ENCODE measurements at regions not wholly inside any gene's neighbourhood (a gene's known extent, or its start where the extent isn't known, plus 50 kb on each side); places are given as distances from the start of the nearest gene placed in this dataset.

GRCh38 chr9:85377731-85378289 is 363.9 kb downstream of the AGTPBP1 start:
- Histone ChIP-seq H3K4me1 (ENCODE audit: control insufficient read depth in 2 of 2, insufficient read depth in 2 of 2, low read length in 1 of 2) (no peaks in the 10 kb centered on the region), H3K4me3 (ENCODE audit: low read depth in 1 of 2, low read length in 2 of 2) (no peak overlapping the region), H3K27me3 (ENCODE audit: control insufficient read depth in 1 of 2, insufficient read depth in 2 of 2, low read length in 2 of 2) (peaks cover 0 to 3% of the 10 kb centered on the region in 2 donors), H3K27ac (ENCODE audit: low read depth in 2 of 2, low read length in 1 of 2) (no peak overlapping the region), H3K9me3 (ENCODE audit: control insufficient read depth in 2 of 2, insufficient read depth in 1 of 2, low read depth in 1 of 2, low read length in 1 of 2) (no peaks in the 10 kb centered on the region), H3K36me3 (ENCODE audit: control insufficient read depth in 2 of 2, insufficient read depth in 2 of 2, low read length in 1 of 2) (no peaks in the 10 kb centered on the region)
- 53 to 59% methylated on average over 2 of the region's 2 CpGs for WGBS, 2 donors

DNA sequence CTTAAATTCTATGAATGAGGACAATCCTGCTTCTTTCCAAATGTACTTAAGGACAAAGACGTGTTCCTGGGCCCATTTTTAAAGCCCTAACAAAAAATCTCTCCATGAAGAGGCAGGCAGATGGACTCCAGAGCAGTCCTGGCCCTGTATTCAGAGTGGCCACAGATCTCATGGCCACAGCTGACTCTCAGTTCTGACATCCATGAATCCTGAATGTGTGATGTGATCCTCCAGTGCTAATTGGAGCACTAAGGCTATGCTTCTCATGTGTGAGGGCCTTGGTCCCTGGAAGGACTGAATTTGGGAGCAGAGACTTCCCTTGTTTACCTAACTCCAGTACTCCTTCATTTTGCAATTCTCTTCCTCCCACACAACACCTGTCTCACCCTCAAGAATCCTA is 373.0 kb downstream of the AGTPBP1 start:
- no peak overlapping the region for H3K4me3 ChIP-seq (ENCODE audit: low read depth in 1 of 2, low read length in 2 of 2)
- 73 to 85% methylated on average over 1 of the region's 1 CpG for WGBS, 2 donors
- H3K27ac ChIP-seq (ENCODE audit: low read depth in 2 of 2, low read length in 1 of 2) = no peak overlapping the region
- no peaks in the 10 kb centered on the region for H3K4me1 ChIP-seq (ENCODE audit: control insufficient read depth in 2 of 2, insufficient read depth in 2 of 2, low read length in 1 of 2)
- H3K9me3 ChIP-seq (ENCODE audit: control insufficient read depth in 2 of 2, insufficient read depth in 1 of 2, low read depth in 1 of 2, low read length in 1 of 2) = no peaks in the 10 kb centered on the region
- H3K27me3 ChIP-seq (ENCODE audit: control insufficient read depth in 1 of 2, insufficient read depth in 2 of 2, low read length in 2 of 2) = no peaks in the 10 kb centered on the region
- no peaks in the 10 kb centered on the region for H3K36me3 ChIP-seq (ENCODE audit: control insufficient read depth in 2 of 2, insufficient read depth in 2 of 2, low read length in 1 of 2)

GRCh38 chr9:85359161-85359560 is 382.6 kb downstream of the AGTPBP1 start:
- WGBS, 2 donors = 86 to 91% methylated on average over 5 of the region's 5 CpGs
- no peaks in the 10 kb centered on the region for H3K27me3 ChIP-seq (ENCODE audit: control insufficient read depth in 1 of 2, insufficient read depth in 2 of 2, low read length in 2 of 2)
- peaks cover 4% of the 10 kb centered on the region in 2 donors for H3K9me3 ChIP-seq (ENCODE audit: control insufficient read depth in 2 of 2, insufficient read depth in 1 of 2, low read depth in 1 of 2, low read length in 1 of 2)
- H3K27ac ChIP-seq (ENCODE audit: low read depth in 2 of 2, low read length in 1 of 2) = no peak overlapping the region
- no peaks in the 10 kb centered on the region for H3K36me3 ChIP-seq (ENCODE audit: control insufficient read depth in 2 of 2, insufficient read depth in 2 of 2, low read length in 1 of 2)
- H3K4me1 ChIP-seq (ENCODE audit: control insufficient read depth in 2 of 2, insufficient read depth in 2 of 2, low read length in 1 of 2) = no peaks in the 10 kb centered on the region
- H3K4me3 ChIP-seq (ENCODE audit: low read depth in 1 of 2, low read length in 2 of 2) = no peak overlapping the region

DNA sequence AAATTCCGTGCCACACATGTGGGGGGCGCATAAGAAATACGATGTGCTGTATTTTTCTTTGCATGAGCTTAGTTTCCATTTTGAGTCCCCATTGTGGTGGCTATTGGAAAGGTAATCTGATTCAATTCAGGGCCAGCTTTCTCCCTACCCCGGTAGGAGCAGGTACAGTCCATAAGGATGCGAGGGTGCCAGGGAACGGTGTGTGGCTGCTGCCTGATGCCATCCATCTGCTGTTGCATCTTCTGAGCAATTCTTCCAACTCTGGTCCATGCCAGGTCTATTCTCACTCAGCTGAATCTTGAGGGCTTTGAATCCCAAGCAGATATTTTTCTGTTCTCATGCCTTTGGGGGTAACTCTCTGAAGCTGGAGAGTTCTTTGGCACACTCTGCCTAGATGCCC is 392.7 kb downstream of the AGTPBP1 start:
- no peaks in the 10 kb centered on the region for H3K27me3 ChIP-seq (ENCODE audit: control insufficient read depth in 1 of 2, insufficient read depth in 2 of 2, low read length in 2 of 2)
- H3K9me3 ChIP-seq (ENCODE audit: control insufficient read depth in 2 of 2, insufficient read depth in 1 of 2, low read depth in 1 of 2, low read length in 1 of 2) = no peaks in the 10 kb centered on the region
- no peaks in the 10 kb centered on the region for H3K36me3 ChIP-seq (ENCODE audit: control insufficient read depth in 2 of 2, insufficient read depth in 2 of 2, low read length in 1 of 2)
- H3K4me3 ChIP-seq (ENCODE audit: low read depth in 1 of 2, low read length in 2 of 2) = no peak overlapping the region
- H3K27ac ChIP-seq (ENCODE audit: low read depth in 2 of 2, low read length in 1 of 2) = no peak overlapping the region
- 87 to 95% methylated on average over 6 of the region's 6 CpGs for WGBS, 2 donors
- H3K4me1 ChIP-seq (ENCODE audit: control insufficient read depth in 2 of 2, insufficient read depth in 2 of 2, low read length in 1 of 2) = no peaks in the 10 kb centered on the region

DNA sequence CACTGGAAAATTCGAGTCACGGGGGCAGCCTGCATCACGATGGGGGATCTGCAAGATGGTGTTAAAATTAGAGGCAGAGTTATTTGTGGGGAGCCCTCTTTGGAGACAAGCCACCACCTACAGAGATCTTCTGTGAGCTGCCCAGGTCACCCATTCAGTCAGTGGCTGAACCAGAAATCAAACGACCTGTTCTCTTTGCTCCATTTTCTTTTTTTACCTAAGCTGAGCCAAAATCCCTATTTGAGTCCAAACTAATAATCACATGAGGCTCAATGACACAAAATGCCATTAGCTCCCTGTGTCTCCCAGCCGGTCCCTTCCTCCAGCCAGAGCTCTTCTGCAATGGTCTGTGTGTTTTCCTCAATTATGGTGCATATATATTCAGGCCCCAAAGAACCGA is 394.2 kb downstream of the AGTPBP1 start:
- Histone ChIP-seq H3K27ac (ENCODE audit: low read depth in 2 of 2, low read length in 1 of 2) (no peak overlapping the region), H3K4me1 (ENCODE audit: control insufficient read depth in 2 of 2, insufficient read depth in 2 of 2, low read length in 1 of 2) (no peaks in the 10 kb centered on the region), H3K4me3 (ENCODE audit: low read depth in 1 of 2, low read length in 2 of 2) (no peak overlapping the region), H3K9me3 (ENCODE audit: control insufficient read depth in 2 of 2, insufficient read depth in 1 of 2, low read depth in 1 of 2, low read length in 1 of 2) (no peaks in the 10 kb centered on the region), H3K27me3 (ENCODE audit: control insufficient read depth in 1 of 2, insufficient read depth in 2 of 2, low read length in 2 of 2) (no peaks in the 10 kb centered on the region), H3K36me3 (ENCODE audit: control insufficient read depth in 2 of 2, insufficient read depth in 2 of 2, low read length in 1 of 2) (no peaks in the 10 kb centered on the region)
- 78 to 87% methylated on average over 6 of the region's 6 CpGs for WGBS, 2 donors

DNA sequence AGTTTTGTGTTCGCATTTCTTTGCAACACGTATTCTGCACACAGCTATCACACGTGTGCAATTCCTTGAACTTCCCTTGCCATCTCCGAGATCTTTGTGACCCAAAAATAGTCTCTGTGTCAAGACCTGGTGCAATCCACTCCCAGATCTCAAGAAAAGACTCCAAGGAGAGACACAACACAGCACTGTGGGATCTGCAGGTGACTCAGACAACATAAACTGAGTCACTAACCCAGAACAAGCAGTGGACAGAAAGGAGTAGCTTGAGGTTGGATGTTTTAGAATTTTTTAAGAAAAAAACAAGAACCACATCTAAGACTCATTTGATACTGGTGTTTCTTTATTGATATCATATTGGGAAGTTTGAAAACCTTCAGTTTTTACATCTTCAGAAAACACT is 396.9 kb downstream of the AGTPBP1 start:
- no peak overlapping the region for H3K4me3 ChIP-seq (ENCODE audit: low read depth in 1 of 2, low read length in 2 of 2)
- no peaks in the 10 kb centered on the region for H3K36me3 ChIP-seq (ENCODE audit: control insufficient read depth in 2 of 2, insufficient read depth in 2 of 2, low read length in 1 of 2)
- no peak overlapping the region for H3K27ac ChIP-seq (ENCODE audit: low read depth in 2 of 2, low read length in 1 of 2)
- H3K27me3 ChIP-seq (ENCODE audit: control insufficient read depth in 1 of 2, insufficient read depth in 2 of 2, low read length in 2 of 2) = no peaks in the 10 kb centered on the region
- no peaks in the 10 kb centered on the region for H3K9me3 ChIP-seq (ENCODE audit: control insufficient read depth in 2 of 2, insufficient read depth in 1 of 2, low read depth in 1 of 2, low read length in 1 of 2)
- no peaks in the 10 kb centered on the region for H3K4me1 ChIP-seq (ENCODE audit: control insufficient read depth in 2 of 2, insufficient read depth in 2 of 2, low read length in 1 of 2)
- 84 to 86% methylated on average over 4 of the region's 4 CpGs for WGBS, 2 donors

GRCh38 chr9:85339338-85339737 is 402.4 kb downstream of the AGTPBP1 start:
- WGBS, 2 donors = 33 to 38% methylated on average over 2 of the region's 2 CpGs
- Histone ChIP-seq H3K27ac (ENCODE audit: low read depth in 2 of 2, low read length in 1 of 2) (no peak overlapping the region), H3K36me3 (ENCODE audit: control insufficient read depth in 2 of 2, insufficient read depth in 2 of 2, low read length in 1 of 2) (no peaks in the 10 kb centered on the region), H3K9me3 (ENCODE audit: control insufficient read depth in 2 of 2, insufficient read depth in 1 of 2, low read depth in 1 of 2, low read length in 1 of 2) (no peaks in the 10 kb centered on the region), H3K27me3 (ENCODE audit: control insufficient read depth in 1 of 2, insufficient read depth in 2 of 2, low read length in 2 of 2) (no peaks in the 10 kb centered on the region), H3K4me3 (ENCODE audit: low read depth in 1 of 2, low read length in 2 of 2) (no peak overlapping the region), H3K4me1 (ENCODE audit: control insufficient read depth in 2 of 2, insufficient read depth in 2 of 2, low read length in 1 of 2) (no peaks in the 10 kb centered on the region)

DNA sequence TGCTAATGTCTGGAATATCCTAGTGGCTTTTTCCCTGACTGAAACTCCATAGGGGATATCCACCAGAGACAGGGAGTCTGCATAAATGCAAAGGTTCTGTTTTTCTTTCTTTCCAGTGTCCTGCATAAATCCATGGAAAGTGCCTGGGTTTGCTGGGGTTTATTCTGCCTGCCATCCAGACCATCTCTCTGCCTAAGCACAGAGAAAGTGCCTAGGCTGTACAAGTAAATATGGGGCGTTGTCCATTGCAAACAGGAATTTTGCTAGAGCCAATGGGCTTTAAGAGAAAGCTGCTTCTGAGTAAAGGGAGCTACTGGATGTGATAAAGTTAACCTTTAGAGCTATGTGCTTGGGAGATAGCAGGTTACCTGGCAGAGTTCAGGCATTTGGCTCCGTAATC is 407.5 kb downstream of the AGTPBP1 start:
- Histone ChIP-seq H3K36me3 (ENCODE audit: control insufficient read depth in 2 of 2, insufficient read depth in 2 of 2, low read length in 1 of 2) (no peaks in the 10 kb centered on the region), H3K27ac (ENCODE audit: low read depth in 2 of 2, low read length in 1 of 2) (no peak overlapping the region), H3K4me3 (ENCODE audit: low read depth in 1 of 2, low read length in 2 of 2) (no peak overlapping the region), H3K9me3 (ENCODE audit: control insufficient read depth in 2 of 2, insufficient read depth in 1 of 2, low read depth in 1 of 2, low read length in 1 of 2) (no peaks in the 10 kb centered on the region), H3K4me1 (ENCODE audit: control insufficient read depth in 2 of 2, insufficient read depth in 2 of 2, low read length in 1 of 2) (no peaks in the 10 kb centered on the region), H3K27me3 (ENCODE audit: control insufficient read depth in 1 of 2, insufficient read depth in 2 of 2, low read length in 2 of 2) (no peaks in the 10 kb centered on the region)
- 54 to 71% methylated on average over 2 of the region's 2 CpGs for WGBS, 2 donors

- H3K36me3 ChIP-seq (ENCODE audit: control insufficient read depth in 2 of 2, insufficient read depth in 2 of 2, low read length in 1 of 2) = no peaks in the 10 kb centered on the region
- H3K27ac ChIP-seq (ENCODE audit: low read depth in 2 of 2, low read length in 1 of 2) = no peak overlapping the region
- H3K9me3 ChIP-seq (ENCODE audit: control insufficient read depth in 2 of 2, insufficient read depth in 1 of 2, low read depth in 1 of 2, low read length in 1 of 2) = no peaks in the 10 kb centered on the region
- H3K4me3 ChIP-seq (ENCODE audit: low read depth in 1 of 2, low read length in 2 of 2) = no peak overlapping the region
- H3K4me1 ChIP-seq (ENCODE audit: control insufficient read depth in 2 of 2, insufficient read depth in 2 of 2, low read length in 1 of 2) = no peaks in the 10 kb centered on the region
- 84 to 87% methylated on average over 4 of the region's 4 CpGs for WGBS, 2 donors
- no peaks in the 10 kb centered on the region for H3K27me3 ChIP-seq (ENCODE audit: control insufficient read depth in 1 of 2, insufficient read depth in 2 of 2, low read length in 2 of 2)
Measured at GRCh38 chr9:85332487-85332886, 409.3 kb downstream of the AGTPBP1 start.

- H3K27ac ChIP-seq (ENCODE audit: low read depth in 2 of 2, low read length in 1 of 2) = no peak overlapping the region
- no peaks in the 10 kb centered on the region for H3K27me3 ChIP-seq (ENCODE audit: control insufficient read depth in 1 of 2, insufficient read depth in 2 of 2, low read length in 2 of 2)
- WGBS, 2 donors = 43 to 62% methylated on average over 1 of the region's 1 CpG
- no peaks in the 10 kb centered on the region for H3K9me3 ChIP-seq (ENCODE audit: control insufficient read depth in 2 of 2, insufficient read depth in 1 of 2, low read depth in 1 of 2, low read length in 1 of 2)
- H3K36me3 ChIP-seq (ENCODE audit: control insufficient read depth in 2 of 2, insufficient read depth in 2 of 2, low read length in 1 of 2) = no peaks in the 10 kb centered on the region
- H3K4me1 ChIP-seq (ENCODE audit: control insufficient read depth in 2 of 2, insufficient read depth in 2 of 2, low read length in 1 of 2) = no peaks in the 10 kb centered on the region
- H3K4me3 ChIP-seq (ENCODE audit: low read depth in 1 of 2, low read length in 2 of 2) = no peak overlapping the region
Measured at GRCh38 chr9:85331626-85332025, 410.1 kb downstream of the AGTPBP1 start.
